VCaP (cell line): ENCODE measurements at regions not wholly inside any gene's neighbourhood (a gene's known extent, or its start where the extent isn't known, plus 50 kb on each side); places are given as distances from the start of the nearest gene placed in this dataset.

ENCODE experiments used
- H3K27ac ChIP-seq: fragments of 450-650 bp; 2 replicates; pipeline ENCODE4 v1.5.1; 2017
- CTCF ChIP-seq: fragments of 450-650 bp; conservative IDR thresholded peaks from 2 replicates; pipeline ENCODE4 v1.5.1; 2017; ENCODE audit warnings: mild to moderate bottlenecking, moderate library complexity

DNA sequence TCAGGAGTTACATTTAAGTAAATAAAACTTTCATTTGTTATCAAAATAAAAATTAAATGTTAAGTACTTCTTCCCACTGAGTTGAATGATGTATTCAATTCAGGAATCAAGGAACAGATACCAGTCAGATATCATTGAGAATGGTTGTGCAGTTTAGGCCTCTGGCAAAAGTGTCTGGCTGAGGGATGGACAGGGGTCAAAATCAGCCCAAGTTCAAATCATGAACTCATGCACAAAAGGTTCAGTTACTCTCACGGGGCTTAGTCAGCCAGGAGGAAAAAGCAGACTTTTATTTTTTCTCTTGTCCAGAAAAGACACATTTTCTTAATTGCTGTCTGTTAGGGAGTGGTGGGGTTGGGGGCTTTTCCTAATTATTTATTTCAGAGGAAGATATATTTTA is 166.3 kb downstream of the RASSF9 start:
- H3K27ac ChIP-seq, result no peak overlapping the region
- TF ChIP-seq CTCF, result no peak

GRCh38 chr12:85672436-85672835 is 163.8 kb downstream of the RASSF9 start:
- H3K27ac ChIP-seq, result no peak overlapping the region
- TF ChIP-seq CTCF, result no peak

GRCh38 chr12:85673921-85674420 is 162.2 kb downstream of the RASSF9 start:
- no peak overlapping the region for H3K27ac ChIP-seq
- no peak for TF ChIP-seq CTCF

DNA sequence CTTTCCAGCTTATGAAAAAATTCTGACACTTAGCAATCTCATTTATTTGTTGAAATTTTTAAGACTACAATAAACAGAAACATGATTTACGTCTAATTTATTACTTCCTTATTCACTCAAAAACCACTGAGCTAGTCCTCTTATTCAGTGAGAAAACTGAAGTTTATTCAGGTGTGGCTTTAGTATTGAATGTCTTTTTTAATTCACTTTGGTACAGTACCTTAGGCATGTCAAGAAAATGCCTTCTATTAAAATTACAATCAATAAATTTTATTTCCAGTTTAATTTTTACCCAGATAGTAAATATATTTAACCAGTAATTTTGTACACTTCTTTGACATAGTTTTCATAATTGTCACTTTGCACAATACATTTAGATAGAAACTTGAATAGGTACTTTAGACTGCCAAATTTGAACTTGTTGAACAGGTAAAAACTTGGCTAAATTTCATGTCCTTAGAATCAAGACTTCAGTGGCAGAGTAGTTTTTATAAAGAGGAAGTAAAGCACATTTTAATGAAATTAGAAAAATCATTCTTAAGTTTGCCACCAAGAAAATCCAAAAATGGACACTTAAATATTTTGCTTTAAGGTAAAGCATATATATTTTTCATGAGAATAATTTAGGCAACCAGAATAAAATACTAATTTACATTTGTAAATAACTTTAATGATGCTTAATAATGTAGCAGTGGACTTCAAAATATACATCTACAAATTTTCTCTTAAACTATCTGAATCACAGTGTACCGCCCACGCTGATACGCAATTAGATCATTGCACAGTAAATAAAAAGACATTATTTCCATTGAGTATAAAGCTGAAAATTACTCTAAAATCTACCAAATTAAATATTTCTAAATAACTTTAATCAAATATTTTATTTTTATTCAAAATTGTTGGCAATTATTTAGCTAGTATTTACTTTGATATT is 159.1 kb downstream of the RASSF9 start:
- no peak overlapping the region for H3K27ac ChIP-seq
- no peak for TF ChIP-seq CTCF

GRCh38 chr12:85679296-85679695 is 156.9 kb downstream of the RASSF9 start:
- no peak overlapping the region for H3K27ac ChIP-seq
- no peak for TF ChIP-seq CTCF

DNA sequence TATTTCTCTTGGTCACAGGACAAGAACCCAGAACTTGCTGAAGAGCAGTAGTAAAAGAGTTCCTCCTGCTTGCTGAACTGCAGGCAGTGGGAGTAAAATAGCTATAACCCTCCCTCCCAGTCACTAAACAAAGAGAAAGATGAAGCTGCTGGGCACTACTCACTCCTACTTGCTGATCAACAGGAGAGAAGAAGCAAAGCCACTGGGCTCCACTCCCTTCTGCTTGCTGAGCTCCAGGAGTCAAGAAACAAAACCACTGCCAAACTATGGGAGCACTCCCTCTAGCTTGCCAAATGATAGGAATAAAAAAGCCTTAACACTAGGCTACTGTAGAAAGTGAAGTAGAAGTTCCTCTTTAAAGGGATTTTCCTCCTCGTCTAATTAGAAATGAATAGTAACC is 155.3 kb downstream of the RASSF9 start:
- no peak for TF ChIP-seq CTCF

DNA sequence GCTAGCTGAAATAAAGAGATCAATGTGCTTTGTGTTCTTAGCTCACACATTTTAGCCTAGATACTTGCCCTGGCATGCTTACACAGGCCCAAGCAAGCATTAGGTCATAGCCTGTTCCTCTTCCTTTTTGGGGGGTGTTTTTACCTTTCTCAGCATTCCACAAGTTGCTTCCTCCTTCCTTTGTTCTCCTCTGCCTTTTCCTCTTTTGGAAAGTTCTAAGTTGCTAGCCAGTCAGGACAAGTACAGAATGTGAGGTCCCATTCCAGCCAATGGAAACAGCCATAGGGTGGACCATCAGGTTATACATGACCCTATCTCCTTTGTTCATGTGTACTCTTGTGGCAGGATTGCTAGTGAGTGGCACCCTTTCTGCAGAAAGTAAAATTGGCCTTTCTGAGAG is 154.9 kb downstream of the RASSF9 start:
- no peak for TF ChIP-seq CTCF
- no peak overlapping the region for H3K27ac ChIP-seq

More for the DNA sequence above, 155.3 kb downstream of the RASSF9 start:
- no peak overlapping the region for H3K27ac ChIP-seq
